Fibroblast of lung (primary cell): ENCODE measurements at regions not wholly inside any gene's neighbourhood (a gene's known extent, or its start where the extent isn't known, plus 50 kb on each side); places are given as distances from the start of the nearest gene placed in this dataset.

ENCODE experiments used
- DNase-seq, 2 donors: peaks; one replicate each; pipeline versions ENCODE4 v3.0.0 to v3.0.0-alpha.2; 2010; ENCODE audit warnings: low read depth in 2 of 2
- H2AFZ ChIP-seq: 2 replicates; pipeline ENCODE4 v1.5.1; 2012; ENCODE audit warnings: low read length, control low read depth, inconsistent platforms
- H3K27ac ChIP-seq: 2 replicates; pipeline ENCODE4 v1.5.1; 2011; ENCODE audit warnings: low read length, control low read depth; ENCODE audit not compliant: insufficient read depth
- H3K27me3 ChIP-seq: 2 replicates; pipeline ENCODE4 v1.5.1; 2011; ENCODE audit warnings: mild to moderate bottlenecking, low read length; ENCODE audit not compliant: control insufficient read depth, insufficient read depth
- H3K36me3 ChIP-seq: 2 replicates; pipeline ENCODE4 v1.5.1; 2011; ENCODE audit warnings: low read length; ENCODE audit not compliant: control insufficient read depth, insufficient read depth
- H3K4me1 ChIP-seq: 2 replicates; pipeline ENCODE4 v1.5.1; 2011; ENCODE audit warnings: low read length; ENCODE audit not compliant: control insufficient read depth, insufficient read depth; ENCODE audit errors: extremely low read depth
- H3K4me2 ChIP-seq: 2 replicates; pipeline ENCODE4 v1.5.1; 2011; ENCODE audit warnings: low read length, control low read depth; ENCODE audit not compliant: insufficient read depth; ENCODE audit errors: extremely low read depth
- H3K4me3 ChIP-seq, 4 experiments: fragments of 200-600 bp in 1 of 4; sonication (generic) in 1 of 4; replicated peaks in 1 of 4; 2 replicates each; pipeline ENCODE4 v1.5.1; 2011 to 2016; ENCODE audit warnings: low read length in 4 of 4, low read depth in 3 of 4, mild to moderate bottlenecking in 3 of 4, control low read depth in 2 of 4, inconsistent platforms in 1 of 4, mixed read lengths in 1 of 4; ENCODE audit not compliant: insufficient read depth in 1 of 4; ENCODE audit errors: control extremely low read depth in 1 of 4
- H3K79me2 ChIP-seq: 2 replicates; pipeline ENCODE4 v1.5.1; 2012; ENCODE audit warnings: mild to moderate bottlenecking, low read length, inconsistent platforms; ENCODE audit not compliant: control insufficient read depth, insufficient read depth
- H3K9ac ChIP-seq: 2 replicates; pipeline ENCODE4 v1.5.1; 2011; ENCODE audit warnings: mild to moderate bottlenecking, low read length, control low read depth; ENCODE audit not compliant: insufficient read depth
- H3K9me3 ChIP-seq: 2 replicates; pipeline ENCODE4 v1.5.1; 2012; ENCODE audit warnings: low read depth, low read length; ENCODE audit not compliant: control insufficient read depth, insufficient read depth
- H4K20me1 ChIP-seq: 2 replicates; pipeline ENCODE4 v1.5.1; 2011; ENCODE audit warnings: low read length; ENCODE audit not compliant: control insufficient read depth, insufficient read depth; ENCODE audit errors: extremely low read depth
- CTCF ChIP-seq, 2 donors: IDR thresholded peaks in 1 of 2; conservative IDR thresholded peaks in 1 of 2; 1 replicate in 1 of 2; 2 replicates in 1 of 2; pipeline ENCODE4 v1.5.1; 2011 to 2012; ENCODE audit warnings: low read length in 2 of 2, control low read depth in 1 of 2, inconsistent platforms in 1 of 2, low read depth in 1 of 2, mild to moderate bottlenecking in 1 of 2
- EZH2 ChIP-seq: IDR thresholded peaks from 2 replicates; pipeline ENCODE4 v1.5.1; 2012; ENCODE audit warnings: low read length, control low read depth, mild to moderate bottlenecking; ENCODE audit errors: missing control alignments

GRCh38 chr3:33919312-33920120, 121.1 kb downstream of the PDCD6IP start:
- no peak overlapping the region for H3K4me3 ChIP-seq
- H2AFZ ChIP-seq: no peak overlapping the region
- no peaks in the 10 kb centered on the region for H3K79me2 ChIP-seq
- H3K9me3 ChIP-seq: no peaks in the 10 kb centered on the region
- H3K4me2 ChIP-seq: no peak overlapping the region
- no peaks in the 10 kb centered on the region for H4K20me1 ChIP-seq
- peak; percentile 11 to 22 for DNase-seq
- no peak overlapping the region for H3K27ac ChIP-seq
- H3K4me1 ChIP-seq: no peaks in the 10 kb centered on the region
- no peak for TF ChIP-seq EZH2
- TF ChIP-seq CTCF (conservative IDR thresholded peaks at IDR 0.05 in 1 of 2, IDR thresholded peaks at IDR 0.05 in 1 of 2; ENCODE audit: low read depth in 1 of 2, low read length in 2 of 2): no peak
- no peak overlapping the region for H3K9ac ChIP-seq
- H3K36me3 ChIP-seq: no peaks in the 10 kb centered on the region
- H3K27me3 ChIP-seq: no peaks in the 10 kb centered on the region

- no peak overlapping the region for H3K4me3 ChIP-seq
- H3K36me3 ChIP-seq: no peaks in the 10 kb centered on the region
- H2AFZ ChIP-seq: no peak overlapping the region
- no peak overlapping the region for H3K4me2 ChIP-seq
- no peak overlapping the region for H3K9ac ChIP-seq
- H3K27ac ChIP-seq: no peak overlapping the region
- H4K20me1 ChIP-seq: no peaks in the 10 kb centered on the region
- H3K79me2 ChIP-seq: no peaks in the 10 kb centered on the region
- DNase-seq: no peak
- H3K9me3 ChIP-seq: no peaks in the 10 kb centered on the region
- TF ChIP-seq EZH2: no peak
- no peak for TF ChIP-seq CTCF (conservative IDR thresholded peaks at IDR 0.05 in 1 of 2, IDR thresholded peaks at IDR 0.05 in 1 of 2; ENCODE audit: low read depth in 1 of 2, low read length in 2 of 2)
- H3K4me1 ChIP-seq: no peaks in the 10 kb centered on the region
- no peaks in the 10 kb centered on the region for H3K27me3 ChIP-seq
Observed at GRCh38 chr3:33920511-33920910, 122.1 kb downstream of the PDCD6IP start.

- H3K36me3 ChIP-seq: no peaks in the 10 kb centered on the region
- no peaks in the 10 kb centered on the region for H3K4me1 ChIP-seq
- H3K27ac ChIP-seq: no peak overlapping the region
- no peak overlapping the region for H3K9ac ChIP-seq
- no peak for DNase-seq
- no peak overlapping the region for H3K4me3 ChIP-seq
- no peak overlapping the region for H2AFZ ChIP-seq
- TF ChIP-seq CTCF (conservative IDR thresholded peaks at IDR 0.05 in 1 of 2, IDR thresholded peaks at IDR 0.05 in 1 of 2; ENCODE audit: low read depth in 1 of 2, low read length in 2 of 2) (no peak), EZH2 (no peak)
- H3K4me2 ChIP-seq: no peak overlapping the region
- H3K9me3 ChIP-seq: no peaks in the 10 kb centered on the region
- no peaks in the 10 kb centered on the region for H3K79me2 ChIP-seq
- peaks cover 2% of the 10 kb centered on the region for H3K27me3 ChIP-seq
- no peaks in the 10 kb centered on the region for H4K20me1 ChIP-seq
Observed at GRCh38 chr3:33921608-33922007, 123.2 kb downstream of the PDCD6IP start.
